Neural progenitor cell (in vitro differentiated cells): ENCODE measurements at regions not wholly inside any gene's neighbourhood (a gene's known extent, or its start where the extent isn't known, plus 50 kb on each side); places are given as distances from the start of the nearest gene placed in this dataset.

Experiments
- DNase-seq: peaks from one replicate; pipeline ENCODE4 v3.0.0-alpha.2; 2016; ENCODE audit warnings: low spot score
- H2AFZ ChIP-seq: fragments of 200-600 bp; sonication (generic); replicated peaks from 2 replicates; pipeline ENCODE4 v1.6.1; 2016; ENCODE audit warnings: antibody characterized with exemption
- H3F3A ChIP-seq: fragments of 200-600 bp; sonication (generic); 2 replicates; pipeline ENCODE4 v1.6.1; 2016; ENCODE audit warnings: antibody characterized with exemption, low read depth
- H3K27ac ChIP-seq: fragments of 200-600 bp; sonication (generic); 2 replicates; pipeline ENCODE4 v1.5.1; 2016; ENCODE audit warnings: mild to moderate bottlenecking
- H3K27me3 ChIP-seq: fragments of 200-600 bp; sonication (generic); 2 replicates; pipeline ENCODE4 v1.6.1; 2016; ENCODE audit warnings: mild to moderate bottlenecking, moderate library complexity
- H3K36me3 ChIP-seq: fragments of 200-600 bp; sonication (generic); 2 replicates; pipeline ENCODE4 v1.5.1; 2016
- H3K4me1 ChIP-seq: fragments of 200-600 bp; sonication (generic); 2 replicates; pipeline ENCODE4 v1.6.1; 2016; ENCODE audit warnings: mixed run types
- H3K4me2 ChIP-seq: fragments of 200-600 bp; sonication (generic); 2 replicates; pipeline ENCODE4 v1.6.1; 2016
- H3K4me3 ChIP-seq: fragments of 200-600 bp; sonication (generic); 2 replicates; pipeline ENCODE4 v1.5.1; 2016
- H3K79me2 ChIP-seq: fragments of 200-600 bp; sonication (generic); 2 replicates; pipeline ENCODE4 v1.6.1; 2016; ENCODE audit warnings: low read depth
- H3K9ac ChIP-seq: fragments of 200-600 bp; sonication (generic); 2 replicates; pipeline ENCODE4 v1.6.1; 2016
- H3K9me3 ChIP-seq: fragments of 200-600 bp; sonication (generic); 2 replicates; pipeline ENCODE4 v1.5.1; 2016; ENCODE audit warnings: low read depth
- H4K20me1 ChIP-seq: fragments of 200-600 bp; sonication (generic); 2 replicates; pipeline ENCODE4 v1.6.1; 2016; ENCODE audit warnings: low read depth
- H3K27ac Mint-ChIP-seq: 3 replicates; pipeline ENCODE4 v1.8.0; 2021; ENCODE audit warnings: mixed read lengths
- H3K27me3 Mint-ChIP-seq: 2 replicates; pipeline ENCODE4 v1.8.0; 2022; ENCODE audit warnings: low read depth, mild to moderate bottlenecking, inconsistent platforms, moderate library complexity, mixed read lengths; ENCODE audit not compliant: insufficient read depth
- H3K36me3 Mint-ChIP-seq: 3 replicates; pipeline ENCODE4 v1.8.0; 2021; ENCODE audit warnings: mixed read lengths
- H3K4me1 Mint-ChIP-seq: 3 replicates; pipeline ENCODE4 v1.8.0; 2021; ENCODE audit warnings: mixed read lengths
- H3K4me3 Mint-ChIP-seq: 3 replicates; pipeline ENCODE4 v1.8.0; 2021; ENCODE audit warnings: mild to moderate bottlenecking, moderate library complexity, mixed read lengths
- H3K9me3 Mint-ChIP-seq: 3 replicates; pipeline ENCODE4 v1.8.0; 2020; ENCODE audit warnings: mixed read lengths
- EZH2 ChIP-seq: fragments of 200-600 bp; sonication (generic); IDR thresholded peaks from 2 replicates; pipeline ENCODE4 v1.6.1; 2017; ENCODE audit warnings: antibody characterized with exemption, mild to moderate bottlenecking, moderate library complexity
- EZH2phosphoT487 ChIP-seq: fragments of 200-600 bp; sonication (generic); IDR thresholded peaks from 2 replicates; pipeline ENCODE4 v1.6.1; 2017; ENCODE audit warnings: antibody characterized with exemption
- TF ChIP-seq, protein P1 (sequence below): fragments of 200-600 bp; sonication (generic); IDR thresholded peaks from 2 replicates; pipeline ENCODE4 v1.5.1; 2017; ENCODE audit warnings: antibody characterized with exemption, mild to moderate bottlenecking

GRCh38 chr10:106255111-106255678 lies 909.3 kb downstream of the SORCS1 start:
- no peak for DNase-seq
- H2AFZ ChIP-seq: no peak overlapping the region
- H3F3A ChIP-seq: no peaks in the 10 kb centered on the region
- no peaks in the 10 kb centered on the region for H3K4me1 ChIP-seq
- TF ChIP-seq EZH2phosphoT487 (no peak), EZH2 (no peak)
- TF ChIP-seq, protein P1, sequence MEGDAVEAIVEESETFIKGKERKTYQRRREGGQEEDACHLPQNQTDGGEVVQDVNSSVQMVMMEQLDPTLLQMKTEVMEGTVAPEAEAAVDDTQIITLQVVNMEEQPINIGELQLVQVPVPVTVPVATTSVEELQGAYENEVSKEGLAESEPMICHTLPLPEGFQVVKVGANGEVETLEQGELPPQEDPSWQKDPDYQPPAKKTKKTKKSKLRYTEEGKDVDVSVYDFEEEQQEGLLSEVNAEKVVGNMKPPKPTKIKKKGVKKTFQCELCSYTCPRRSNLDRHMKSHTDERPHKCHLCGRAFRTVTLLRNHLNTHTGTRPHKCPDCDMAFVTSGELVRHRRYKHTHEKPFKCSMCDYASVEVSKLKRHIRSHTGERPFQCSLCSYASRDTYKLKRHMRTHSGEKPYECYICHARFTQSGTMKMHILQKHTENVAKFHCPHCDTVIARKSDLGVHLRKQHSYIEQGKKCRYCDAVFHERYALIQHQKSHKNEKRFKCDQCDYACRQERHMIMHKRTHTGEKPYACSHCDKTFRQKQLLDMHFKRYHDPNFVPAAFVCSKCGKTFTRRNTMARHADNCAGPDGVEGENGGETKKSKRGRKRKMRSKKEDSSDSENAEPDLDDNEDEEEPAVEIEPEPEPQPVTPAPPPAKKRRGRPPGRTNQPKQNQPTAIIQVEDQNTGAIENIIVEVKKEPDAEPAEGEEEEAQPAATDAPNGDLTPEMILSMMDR: no peak
- H3K4me2 ChIP-seq: no peak overlapping the region
- no peaks in the 10 kb centered on the region for H3K9me3 ChIP-seq
- no peaks in the 10 kb centered on the region for H4K20me1 ChIP-seq
- H3K9ac ChIP-seq: no peak overlapping the region
- Mint-ChIP-seq H3K4me3 (no peak overlapping the region), H3K27me3 (peaks cover 5% of the 10 kb centered on the region), H3K36me3 (no peaks in the 10 kb centered on the region), H3K27ac (no peak overlapping the region), H3K9me3 (peaks cover 3% of the 10 kb centered on the region), H3K4me1 (peaks cover 4% of the 10 kb centered on the region)
- no peak overlapping the region for H3K4me3 ChIP-seq
- no peaks in the 10 kb centered on the region for H3K36me3 ChIP-seq
- H3K27me3 ChIP-seq: no peaks in the 10 kb centered on the region
- no peaks in the 10 kb centered on the region for H3K79me2 ChIP-seq
- H3K27ac ChIP-seq: no peak overlapping the region

DNA sequence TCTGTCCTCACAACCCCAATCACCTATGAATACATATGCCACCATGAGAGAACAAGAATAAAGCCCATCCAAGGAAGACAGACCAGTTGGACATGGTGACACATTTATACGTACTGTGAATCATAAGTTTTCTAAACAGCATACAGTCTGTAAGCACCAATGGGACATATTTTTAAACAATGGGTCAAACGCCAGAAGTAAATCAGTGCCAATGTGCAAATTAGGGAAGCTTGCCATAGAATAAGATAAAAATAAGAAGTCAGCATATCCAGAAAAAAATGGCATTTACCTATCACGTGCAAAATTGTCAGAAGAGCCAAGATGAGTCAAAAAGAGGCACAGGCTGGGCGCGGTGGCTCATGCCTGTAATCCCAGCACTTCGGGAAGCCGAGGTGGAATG lies 910.4 kb downstream of the SORCS1 start:
- H3K27ac ChIP-seq: no peak overlapping the region
- no peaks in the 10 kb centered on the region for H3K79me2 ChIP-seq
- H3K27ac Mint-ChIP-seq: no peak overlapping the region
- peaks cover 4% of the 10 kb centered on the region for H3K4me1 Mint-ChIP-seq
- no peak overlapping the region for H2AFZ ChIP-seq
- no peaks in the 10 kb centered on the region for H3K36me3 ChIP-seq
- no peak for DNase-seq
- H3K4me3 ChIP-seq: no peak overlapping the region
- H3K4me3 Mint-ChIP-seq: no peak overlapping the region
- H3K27me3 Mint-ChIP-seq: peaks cover 6% of the 10 kb centered on the region
- H3K9me3 ChIP-seq: no peaks in the 10 kb centered on the region
- no peaks in the 10 kb centered on the region for H3F3A ChIP-seq
- H3K36me3 Mint-ChIP-seq: no peaks in the 10 kb centered on the region
- no peaks in the 10 kb centered on the region for H3K27me3 ChIP-seq
- H3K9ac ChIP-seq: no peak overlapping the region
- H3K9me3 Mint-ChIP-seq: peaks cover 3% of the 10 kb centered on the region
- no peaks in the 10 kb centered on the region for H4K20me1 ChIP-seq
- H3K4me2 ChIP-seq: no peak overlapping the region
- TF ChIP-seq EZH2: no peak
- TF ChIP-seq, protein P1: no peak
- no peak for TF ChIP-seq EZH2phosphoT487
- H3K4me1 ChIP-seq: no peaks in the 10 kb centered on the region

GRCh38 chr10:106252541-106252940 lies 912.0 kb downstream of the SORCS1 start:
- Histone ChIP-seq H4K20me1 (no peaks in the 10 kb centered on the region), H3K27me3 (no peaks in the 10 kb centered on the region), H3K79me2 (no peaks in the 10 kb centered on the region), H2AFZ (no peak overlapping the region), H3K36me3 (no peaks in the 10 kb centered on the region), H3K4me2 (no peak overlapping the region), H3K27ac (no peak overlapping the region), H3K9me3 (no peaks in the 10 kb centered on the region), H3F3A (no peaks in the 10 kb centered on the region), H3K9ac (no peak overlapping the region), H3K4me1 (no peaks in the 10 kb centered on the region), H3K4me3 (no peak overlapping the region)
- peaks cover 4% of the 10 kb centered on the region for H3K4me1 Mint-ChIP-seq
- H3K27me3 Mint-ChIP-seq: peaks cover 6% of the 10 kb centered on the region
- H3K4me3 Mint-ChIP-seq: no peak overlapping the region
- no peak for DNase-seq
- no peaks in the 10 kb centered on the region for H3K36me3 Mint-ChIP-seq
- H3K9me3 Mint-ChIP-seq: peaks cover 3% of the 10 kb centered on the region
- H3K27ac Mint-ChIP-seq: no peak overlapping the region
- no peak for TF ChIP-seq EZH2
- no peak for TF ChIP-seq EZH2phosphoT487
- TF ChIP-seq, protein P1: no peak
